Smooth muscle cell (in vitro differentiated cells): ENCODE measurements at regions not wholly inside any gene's neighbourhood (a gene's known extent, or its start where the extent isn't known, plus 50 kb on each side); places are given as distances from the start of the nearest gene placed in this dataset. TPM values are rescaled to one million over a fixed set of nuclear protein-coding genes. Genes with fewer than 3 reads are reported as not detected.

Experiments used
- DNase-seq: peaks from one replicate; lab custom pipeline; 2025; ENCODE audit not compliant: unreplicated experiment; lab: John Stamatoyannopoulos, UW
- H2AFZ ChIP-seq: fragments of 200-600 bp; sonication (generic); 2 replicates; pipeline ENCODE4 v1.6.0; 2016; ENCODE audit warnings: antibody characterized with exemption, low read depth, mild to moderate bottlenecking
- H3F3A ChIP-seq: fragments of 200-600 bp; sonication (generic); 2 replicates; pipeline ENCODE4 v1.6.0; 2017; ENCODE audit warnings: antibody characterized with exemption, low read depth
- H3K27ac ChIP-seq: fragments of 200-600 bp; sonication (generic); 2 replicates; pipeline ENCODE4 v1.5.1; 2016; ENCODE audit warnings: low read depth, mild to moderate bottlenecking
- H3K27me3 ChIP-seq: fragments of 200-600 bp; sonication (generic); 2 replicates; pipeline ENCODE4 v1.6.1; 2016; ENCODE audit warnings: low read depth, mild to moderate bottlenecking
- H3K36me3 ChIP-seq: fragments of 200-600 bp; sonication (generic); 2 replicates; pipeline ENCODE4 v1.5.1; 2016; ENCODE audit warnings: low read depth
- H3K4me1 ChIP-seq: fragments of 200-600 bp; sonication (generic); 2 replicates; pipeline ENCODE4 v1.5.1; 2016; ENCODE audit warnings: low read depth
- H3K4me2 ChIP-seq: fragments of 200-600 bp; sonication (generic); 2 replicates; pipeline ENCODE4 v1.6.0; 2016; ENCODE audit warnings: mild to moderate bottlenecking
- H3K4me3 ChIP-seq: fragments of 200-600 bp; sonication (generic); 2 replicates; pipeline ENCODE4 v1.5.1; 2016; ENCODE audit warnings: mild to moderate bottlenecking
- H3K79me2 ChIP-seq: fragments of 200-600 bp; sonication (generic); 2 replicates; pipeline ENCODE4 v1.6.0; 2016; ENCODE audit warnings: low read depth, mild to moderate bottlenecking
- H3K9ac ChIP-seq: fragments of 200-600 bp; sonication (generic); 2 replicates; pipeline ENCODE4 v1.6.0; 2016; ENCODE audit warnings: low read depth
- H3K9me3 ChIP-seq: fragments of 200-600 bp; sonication (generic); replicated peaks from 2 replicates; pipeline ENCODE4 v1.5.1; 2016; ENCODE audit warnings: low read depth
- H4K20me1 ChIP-seq: fragments of 200-600 bp; sonication (generic); 2 replicates; pipeline ENCODE4 v1.6.0; 2016; ENCODE audit warnings: low read depth
- CTCF ChIP-seq: fragments of 200-600 bp; sonication (generic); IDR thresholded peaks from 2 replicates; pipeline ENCODE4 v1.5.1; 2017; ENCODE audit warnings: borderline replicate concordance, mild to moderate bottlenecking, antibody characterized with exemption; ENCODE audit not compliant: insufficient read depth, poor library complexity, severe bottlenecking
- WGBS: methylation state at CpG from one replicate; pipeline ENCODE4 v1.1.7; 2016; ENCODE audit warnings: low lambda C conversion rate; 5-methylcytosine and 5-hydroxymethylcytosine counted together
- small RNA-seq: library from RNA; depleted of rRNA; stranded (forward); fragments of <200 nt; gene quantifications from one replicate; pipeline ENCODE3, GENCODE V24; 2014

GRCh38 chr14:71863766-71864165 lies 68.5 kb upstream of the RGS6 start:
- no peak for TF ChIP-seq CTCF
- no peaks in the 10 kb centered on the region for H3K36me3 ChIP-seq
- H3K9me3 ChIP-seq: no peaks in the 10 kb centered on the region
- no peak overlapping the region for H3K4me2 ChIP-seq
- H3K4me1 ChIP-seq: no peaks in the 10 kb centered on the region
- H3K27me3 ChIP-seq: no peaks in the 10 kb centered on the region
- no peak for DNase-seq
- H2AFZ ChIP-seq: no peak overlapping the region
- no peaks in the 10 kb centered on the region for H4K20me1 ChIP-seq
- H3K4me3 ChIP-seq: no peak overlapping the region
- H3K79me2 ChIP-seq: no peaks in the 10 kb centered on the region
- WGBS: 83% methylated on average over 3 of the region's 3 CpGs
- no peak overlapping the region for H3K27ac ChIP-seq
- H3F3A ChIP-seq: no peaks in the 10 kb centered on the region
- H3K9ac ChIP-seq: no peak overlapping the region

Small RNA genes lying in the stretch of these regions (small RNA-seq; reads per million reads assigned to genes)
- 0.37 reads per million, percentile 11 among the genes with 10 or more reads in this experiment for gene RN7SL683P
- not detected for gene SNORD56B
